Glutamatergic neuron (in vitro differentiated cells): ENCODE measurements at regions not wholly inside any gene's neighbourhood (a gene's known extent, or its start where the extent isn't known, plus 50 kb on each side); places are given as distances from the start of the nearest gene placed in this dataset.
"Not testable (repeated sequence)": the region's sequence is repeated elsewhere in the genome, so short reads cannot be mapped to it uniquely, and the experiment has no call there.

Experiments used
- DNase-seq: peaks from one replicate; pipeline ENCODE4 v3.0.0; 2022
- H3K27ac Mint-ChIP-seq: one replicate; pipeline ENCODE4 v1.8.0; 2020; ENCODE audit warnings: mild to moderate bottlenecking, mixed read lengths, inconsistent platforms; ENCODE audit not compliant: unreplicated experiment
- H3K27me3 Mint-ChIP-seq: one replicate; pipeline ENCODE4 v1.8.0; 2020; ENCODE audit warnings: mild to moderate bottlenecking, moderate library complexity, mixed read lengths, inconsistent platforms; ENCODE audit not compliant: unreplicated experiment
- H3K36me3 Mint-ChIP-seq: one replicate; pipeline ENCODE4 v1.8.0; 2020; ENCODE audit warnings: mild to moderate bottlenecking, mixed read lengths, inconsistent platforms; ENCODE audit not compliant: unreplicated experiment
- H3K4me1 Mint-ChIP-seq: one replicate; pipeline ENCODE4 v1.8.0; 2020; ENCODE audit warnings: mild to moderate bottlenecking, low read depth, mixed read lengths, inconsistent platforms; ENCODE audit not compliant: unreplicated experiment
- H3K4me3 Mint-ChIP-seq: one replicate; pipeline ENCODE4 v1.8.0; 2020; ENCODE audit warnings: mild to moderate bottlenecking, mixed read lengths, inconsistent platforms; ENCODE audit not compliant: unreplicated experiment
- H3K9me3 Mint-ChIP-seq: one replicate; pipeline ENCODE4 v1.8.0; 2020; ENCODE audit warnings: mild to moderate bottlenecking, moderate library complexity, mixed read lengths, inconsistent platforms; ENCODE audit not compliant: unreplicated experiment
- CTCF ChIP-seq: fragments of 200-600 bp; sonication (generic); IDR thresholded peaks from one replicate; pipeline ENCODE4 v1.5.0; 2021; ENCODE audit not compliant: partially characterized antibody, unreplicated experiment

DNA sequence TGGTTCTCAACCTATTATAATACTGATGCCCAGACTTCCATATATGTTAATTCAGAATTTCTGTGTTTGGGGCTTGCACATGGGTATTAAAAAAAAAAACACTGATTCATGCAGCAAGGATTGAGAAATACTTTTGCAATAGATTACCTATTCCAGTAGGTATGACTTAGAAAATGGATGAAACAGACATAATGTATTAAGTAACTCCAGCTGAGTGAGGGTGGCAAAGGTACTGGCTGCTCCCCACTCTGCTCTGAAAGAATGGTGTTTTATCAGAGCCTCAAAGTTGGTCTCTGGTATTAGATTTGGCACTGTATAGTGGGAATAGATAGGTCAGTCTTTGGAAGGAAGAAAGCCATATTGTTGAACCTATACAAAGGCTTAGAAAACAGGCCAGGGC is 234.3 kb upstream of the FOLH1 start:
- H3K4me3 Mint-ChIP-seq = no peak overlapping the region
- H3K27me3 Mint-ChIP-seq = no peaks in the 10 kb centered on the region
- H3K36me3 Mint-ChIP-seq = no peaks in the 10 kb centered on the region
- H3K4me1 Mint-ChIP-seq = no peaks in the 10 kb centered on the region
- TF ChIP-seq CTCF = no peak
- no peak for DNase-seq
- no peak overlapping the region for H3K27ac Mint-ChIP-seq
- H3K9me3 Mint-ChIP-seq = no peaks in the 10 kb centered on the region

GRCh38 chr11:49439901-49440300 is 231.5 kb upstream of the FOLH1 start:
- not testable (repeated sequence) for DNase-seq, H3K4me3 Mint-ChIP-seq, H3K27me3 Mint-ChIP-seq, H3K4me1 Mint-ChIP-seq, H3K9me3 Mint-ChIP-seq, H3K27ac Mint-ChIP-seq, H3K36me3 Mint-ChIP-seq

GRCh38 chr11:49434308-49434707 is 225.9 kb upstream of the FOLH1 start:
- not testable (repeated sequence) for H3K27ac Mint-ChIP-seq, H3K4me3 Mint-ChIP-seq, H3K9me3 Mint-ChIP-seq, H3K36me3 Mint-ChIP-seq, H3K27me3 Mint-ChIP-seq, DNase-seq, H3K4me1 Mint-ChIP-seq

GRCh38 chr11:49432242-49432848 is 223.9 kb upstream of the FOLH1 start:
- no peak overlapping the region for H3K4me3 Mint-ChIP-seq
- H3K9me3 Mint-ChIP-seq = no peaks in the 10 kb centered on the region
- peaks cover 6% of the 10 kb centered on the region for H3K36me3 Mint-ChIP-seq
- no peaks in the 10 kb centered on the region for H3K27me3 Mint-ChIP-seq
- no peak for TF ChIP-seq CTCF
- H3K4me1 Mint-ChIP-seq = peaks cover 3% of the 10 kb centered on the region
- no peak overlapping the region for H3K27ac Mint-ChIP-seq
- DNase-seq = no peak

- no peak for TF ChIP-seq CTCF
- H3K36me3 Mint-ChIP-seq = peaks cover 6% of the 10 kb centered on the region
- no peak overlapping the region for H3K4me3 Mint-ChIP-seq
- H3K27me3 Mint-ChIP-seq = no peaks in the 10 kb centered on the region
- H3K27ac Mint-ChIP-seq = no peak overlapping the region
- H3K9me3 Mint-ChIP-seq = no peaks in the 10 kb centered on the region
- no peak for DNase-seq
- no peaks in the 10 kb centered on the region for H3K4me1 Mint-ChIP-seq
Measured at GRCh38 chr11:49424136-49424535, 215.7 kb upstream of the FOLH1 start.

DNA sequence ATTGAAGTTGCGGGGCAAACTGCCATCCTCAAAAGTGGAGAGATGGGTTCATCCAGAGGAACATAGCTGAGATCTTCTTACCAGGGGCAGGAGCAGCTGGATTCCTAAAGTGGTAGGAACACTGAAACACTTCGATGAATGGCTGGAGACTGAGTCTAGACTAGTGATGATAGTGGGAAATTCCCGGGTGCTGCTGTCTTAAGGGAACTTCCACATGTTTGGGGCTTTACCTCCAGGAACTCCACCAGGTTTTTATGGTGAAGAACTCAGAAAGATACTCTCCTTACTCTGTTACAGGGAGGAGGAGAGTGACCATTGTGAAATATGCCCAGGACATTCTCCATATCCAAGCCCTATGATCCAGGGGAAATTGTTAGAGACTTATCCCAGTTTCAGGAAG is 210.5 kb upstream of the FOLH1 start:
- H3K27ac Mint-ChIP-seq, H3K36me3 Mint-ChIP-seq, H3K4me1 Mint-ChIP-seq, H3K9me3 Mint-ChIP-seq, H3K4me3 Mint-ChIP-seq, DNase-seq, H3K27me3 Mint-ChIP-seq: not testable (repeated sequence)
